ENCODE measurements at regions not wholly inside any gene's neighbourhood (a gene's known extent, or its start where the extent isn't known, plus 50 kb on each side); places are given as distances from the start of the nearest gene placed in this dataset.

GRCh38 chr5:72035831-72036230 is 71.4 kb upstream of the MAP1B start:
- no peak for TF ChIP-seq CTCF (IDR thresholded peaks at IDR 0.05; ENCODE audit: insufficient read depth, low read length, poor library complexity, severe bottlenecking)
- TF ChIP-seq EZH2phosphoT487 (conservative IDR thresholded peaks at IDR 0.05; ENCODE audit: low read length): no peak

All from SU-DHL-6 (cell line).